ENCODE measurements at regions not wholly inside any gene's neighbourhood (a gene's known extent, or its start where the extent isn't known, plus 50 kb on each side); places are given as distances from the start of the nearest gene placed in this dataset.

- no peak overlapping the region for H3K4me3 ChIP-seq (ENCODE audit: low read depth, low read length)
- no peak for DNase-seq (ENCODE audit: low read depth)
- no peak for TF ChIP-seq CTCF (IDR thresholded peaks at IDR 0.05; ENCODE audit: low read depth, low read length, missing control alignments)
- in situ Hi-C loops (cut with HindIII; ENCODE audit: low sequenced_read_pairs), result no loop called here
Observed at GRCh38 chr3:153042088-153042487, 119.9 kb upstream of the RAP2B start.

GRCh38 chr3:153043729-153044328 lies 118.2 kb upstream of the RAP2B start:
- no peak for TF ChIP-seq CTCF (IDR thresholded peaks at IDR 0.05; ENCODE audit: low read depth, low read length, missing control alignments)
- H3K4me3 ChIP-seq (ENCODE audit: low read depth, low read length), result no peak overlapping the region
- DNase-seq (ENCODE audit: low read depth), result no peak
- in situ Hi-C loops (cut with HindIII; ENCODE audit: low sequenced_read_pairs), result no loop called here

GRCh38 chr3:153045150-153045549 lies 116.9 kb upstream of the RAP2B start:
- in situ Hi-C loops (cut with HindIII; ENCODE audit: low sequenced_read_pairs), result no loop called here
- no peak for TF ChIP-seq CTCF (IDR thresholded peaks at IDR 0.05; ENCODE audit: low read depth, low read length, missing control alignments)
- no peak for DNase-seq (ENCODE audit: low read depth)
- no peak overlapping the region for H3K4me3 ChIP-seq (ENCODE audit: low read depth, low read length)

- no peak for DNase-seq (ENCODE audit: low read depth)
- no peak for TF ChIP-seq CTCF (IDR thresholded peaks at IDR 0.05; ENCODE audit: low read depth, low read length, missing control alignments)
- in situ Hi-C loops (cut with HindIII; ENCODE audit: low sequenced_read_pairs), result no loop called here
- no peak overlapping the region for H3K4me3 ChIP-seq (ENCODE audit: low read depth, low read length)
Observed at GRCh38 chr3:153050978-153051377, 111.0 kb upstream of the RAP2B start.

- in situ Hi-C loops (cut with HindIII; ENCODE audit: low sequenced_read_pairs), result no loop called here
- no peak overlapping the region for H3K4me3 ChIP-seq (ENCODE audit: low read depth, low read length)
- TF ChIP-seq CTCF (IDR thresholded peaks at IDR 0.05; ENCODE audit: low read depth, low read length, missing control alignments), result no peak
- DNase-seq (ENCODE audit: low read depth), result no peak
Observed at GRCh38 chr3:153051427-153052095, 110.5 kb upstream of the RAP2B start.

GRCh38 chr3:153052096-153052460 lies 109.9 kb upstream of the RAP2B start:
- no peak for TF ChIP-seq CTCF (IDR thresholded peaks at IDR 0.05; ENCODE audit: low read depth, low read length, missing control alignments)
- in situ Hi-C loops (cut with HindIII; ENCODE audit: low sequenced_read_pairs), result no loop called here
- H3K4me3 ChIP-seq (ENCODE audit: low read depth, low read length), result no peak overlapping the region
- peak; percentile 50 for DNase-seq (ENCODE audit: low read depth)
